ENCODE measurements at regions not wholly inside any gene's neighbourhood (a gene's known extent, or its start where the extent isn't known, plus 50 kb on each side); places are given as distances from the start of the nearest gene placed in this dataset.

DNA sequence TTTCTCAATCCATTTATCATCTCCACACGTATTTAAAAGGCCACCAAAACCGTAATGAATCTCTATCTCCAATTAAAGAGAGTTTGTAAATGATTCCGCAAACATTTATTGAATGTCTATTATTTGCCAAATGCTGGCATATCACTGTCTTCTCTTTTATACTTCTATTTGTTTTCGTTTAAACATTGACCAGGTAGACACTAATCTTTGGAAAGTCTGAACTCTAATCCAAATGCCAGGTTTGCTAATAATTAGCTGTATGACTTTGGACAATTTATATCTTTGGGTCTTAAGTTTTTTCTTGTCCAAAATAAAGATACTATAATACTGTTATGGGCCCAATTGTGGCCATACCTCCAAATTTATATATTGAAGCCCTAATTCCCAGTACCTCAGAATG is 299.2 kb upstream of the TBX18 start:
- TF ChIP-seq, protein P1, sequence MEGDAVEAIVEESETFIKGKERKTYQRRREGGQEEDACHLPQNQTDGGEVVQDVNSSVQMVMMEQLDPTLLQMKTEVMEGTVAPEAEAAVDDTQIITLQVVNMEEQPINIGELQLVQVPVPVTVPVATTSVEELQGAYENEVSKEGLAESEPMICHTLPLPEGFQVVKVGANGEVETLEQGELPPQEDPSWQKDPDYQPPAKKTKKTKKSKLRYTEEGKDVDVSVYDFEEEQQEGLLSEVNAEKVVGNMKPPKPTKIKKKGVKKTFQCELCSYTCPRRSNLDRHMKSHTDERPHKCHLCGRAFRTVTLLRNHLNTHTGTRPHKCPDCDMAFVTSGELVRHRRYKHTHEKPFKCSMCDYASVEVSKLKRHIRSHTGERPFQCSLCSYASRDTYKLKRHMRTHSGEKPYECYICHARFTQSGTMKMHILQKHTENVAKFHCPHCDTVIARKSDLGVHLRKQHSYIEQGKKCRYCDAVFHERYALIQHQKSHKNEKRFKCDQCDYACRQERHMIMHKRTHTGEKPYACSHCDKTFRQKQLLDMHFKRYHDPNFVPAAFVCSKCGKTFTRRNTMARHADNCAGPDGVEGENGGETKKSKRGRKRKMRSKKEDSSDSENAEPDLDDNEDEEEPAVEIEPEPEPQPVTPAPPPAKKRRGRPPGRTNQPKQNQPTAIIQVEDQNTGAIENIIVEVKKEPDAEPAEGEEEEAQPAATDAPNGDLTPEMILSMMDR (IDR thresholded peaks at IDR 0.05): no peak
- no peak overlapping the region for H3K9ac ChIP-seq (ENCODE audit: insufficient read depth, low read length, poor library complexity, severe bottlenecking)
- H3K4me1 ChIP-seq (ENCODE audit: control insufficient read depth in 1 of 2, insufficient read depth in 2 of 2, low read length in 2 of 2): no peaks in the 10 kb centered on the region
- no peaks in the 10 kb centered on the region for H3K36me3 ChIP-seq (replicated peaks in 1 of 2; ENCODE audit: control insufficient read depth in 1 of 2, insufficient read depth in 2 of 2, low read length in 2 of 2)
- whole genome bisulfite sequencing (ENCODE audit: insufficient coverage): no CpG with 5 or more reads among the region's 4 CpGs
- no peak overlapping the region for H3K4me3 ChIP-seq (replicated peaks in 1 of 3; ENCODE audit: low read depth in 2 of 3, low read length in 3 of 3)
- H3K4me1 Mint-ChIP-seq: no peaks in the 10 kb centered on the region
- H3K27ac ChIP-seq (ENCODE audit: low read depth in 1 of 2, low read length in 2 of 2): no peak overlapping the region
- no peak overlapping the region for H3K4me2 ChIP-seq (replicated peaks; ENCODE audit: extremely low read depth, low read length, poor library complexity, severe bottlenecking)
- DNase-seq: no peak
- no peak overlapping the region for H3K27ac Mint-ChIP-seq
- H3K9me3 Mint-ChIP-seq: peaks cover 0 to 6% (median 3%) of the 10 kb centered on the region in 7 donors
- H3K27me3 Mint-ChIP-seq (ENCODE audit: low read depth in 3 of 3): peaks cover 2 to 5% (median 4%) of the 10 kb centered on the region in 3 donors
- H3K79me2 ChIP-seq (ENCODE audit: insufficient read depth, low read length): no peaks in the 10 kb centered on the region
- no peaks in the 10 kb centered on the region for H3K27me3 ChIP-seq (ENCODE audit: control insufficient read depth in 2 of 2, insufficient read depth in 2 of 2, low read length in 2 of 2)
- no peaks in the 10 kb centered on the region for H3K9me3 ChIP-seq (replicated peaks in 1 of 2; ENCODE audit: control insufficient read depth in 1 of 2, insufficient read depth in 1 of 2, low read length in 2 of 2)
- H3K4me3 Mint-ChIP-seq: no peak overlapping the region
- H4K20me1 ChIP-seq (ENCODE audit: insufficient read depth, low read length): no peaks in the 10 kb centered on the region
- intact Hi-C loops (cut with micrococcal nuclease): no loop called here
- H3K36me3 Mint-ChIP-seq: no peaks in the 10 kb centered on the region
- H2AFZ ChIP-seq (ENCODE audit: insufficient read depth, low read depth, low read length, poor library complexity, severe bottlenecking): no peak overlapping the region

DNA sequence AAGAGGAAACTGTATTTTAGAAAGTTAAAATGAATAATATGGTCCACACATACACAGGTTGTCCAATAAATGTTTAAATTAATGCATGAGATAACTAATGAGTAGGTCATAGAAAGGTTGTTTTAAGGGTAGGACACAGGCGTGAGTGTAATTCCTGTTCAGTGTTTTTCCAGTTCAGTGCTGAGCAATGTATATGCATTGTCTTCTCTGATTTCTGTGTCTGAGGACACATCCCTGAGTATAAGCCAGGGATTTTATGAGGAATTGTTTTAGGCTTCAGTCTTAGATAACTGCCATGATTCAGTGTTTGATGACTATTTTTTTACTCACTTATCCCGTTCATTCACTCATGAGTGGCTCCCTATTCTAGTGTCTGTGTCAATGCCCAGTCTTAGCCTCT is 298.5 kb upstream of the TBX18 start:
- no peak overlapping the region for H2AFZ ChIP-seq (ENCODE audit: insufficient read depth, low read depth, low read length, poor library complexity, severe bottlenecking)
- no peak overlapping the region for H3K27ac Mint-ChIP-seq

More for the DNA sequence above, 298.5 kb upstream of the TBX18 start:
- H3K4me3 Mint-ChIP-seq: no peak overlapping the region
- Histone ChIP-seq H3K9me3 (replicated peaks in 1 of 2; ENCODE audit: control insufficient read depth in 1 of 2, insufficient read depth in 1 of 2, low read length in 2 of 2) (no peaks in the 10 kb centered on the region), H3K9ac (ENCODE audit: insufficient read depth, low read length, poor library complexity, severe bottlenecking) (no peak overlapping the region), H3K79me2 (ENCODE audit: insufficient read depth, low read length) (no peaks in the 10 kb centered on the region), H3K4me1 (ENCODE audit: control insufficient read depth in 1 of 2, insufficient read depth in 2 of 2, low read length in 2 of 2) (no peaks in the 10 kb centered on the region), H4K20me1 (ENCODE audit: insufficient read depth, low read length) (no peaks in the 10 kb centered on the region), H3K4me3 (replicated peaks in 1 of 3; ENCODE audit: low read depth in 2 of 3, low read length in 3 of 3) (no peak overlapping the region), H3K4me2 (replicated peaks; ENCODE audit: extremely low read depth, low read length, poor library complexity, severe bottlenecking) (no peak overlapping the region), H3K27me3 (ENCODE audit: control insufficient read depth in 2 of 2, insufficient read depth in 2 of 2, low read length in 2 of 2) (no peaks in the 10 kb centered on the region), H3K27ac (ENCODE audit: low read depth in 1 of 2, low read length in 2 of 2) (no peak overlapping the region), H3K36me3 (replicated peaks in 1 of 2; ENCODE audit: control insufficient read depth in 1 of 2, insufficient read depth in 2 of 2, low read length in 2 of 2) (no peaks in the 10 kb centered on the region)
- peaks cover 2 to 5% (median 4%) of the 10 kb centered on the region in 3 donors for H3K27me3 Mint-ChIP-seq (ENCODE audit: low read depth in 3 of 3)
- TF ChIP-seq, protein P1 (IDR thresholded peaks at IDR 0.05): no peak
- intact Hi-C loops (cut with micrococcal nuclease): no loop called here
- H3K9me3 Mint-ChIP-seq: peaks cover 0 to 6% (median 0%) of the 10 kb centered on the region in 7 donors
- no peak for DNase-seq
- H3K4me1 Mint-ChIP-seq: no peaks in the 10 kb centered on the region
- H3K36me3 Mint-ChIP-seq: no peaks in the 10 kb centered on the region
- 90% methylated on average over 2 of the region's 2 CpGs for WGBS (ENCODE audit: insufficient coverage)

Measured in CD14-positive monocyte (primary cell).